ENCODE measurements at regions not wholly inside any gene's neighbourhood (a gene's known extent, or its start where the extent isn't known, plus 50 kb on each side); places are given as distances from the start of the nearest gene placed in this dataset.
"Not testable (repeated sequence)": the region's sequence is repeated elsewhere in the genome, so short reads cannot be mapped to it uniquely, and the experiment has no call there.

DNA sequence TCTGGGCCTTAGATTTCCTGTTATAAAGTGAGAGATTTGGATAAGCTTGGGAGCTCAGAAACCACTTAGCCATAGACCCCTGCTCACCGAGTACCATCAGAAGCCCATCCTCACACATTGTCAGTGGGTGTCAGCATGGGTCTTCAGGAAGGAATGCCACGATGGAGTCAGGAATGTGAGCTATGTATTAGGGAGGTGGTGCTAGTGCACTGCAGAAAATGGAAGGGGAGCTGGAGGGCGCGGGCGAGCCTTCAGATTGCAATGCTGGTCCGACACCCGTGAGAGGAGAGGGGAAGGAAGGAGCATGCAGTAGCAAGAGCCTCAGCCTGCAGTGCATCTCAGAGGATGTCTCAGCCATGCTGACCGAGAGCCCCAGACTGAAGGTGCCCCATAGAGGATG lies 294.5 kb downstream of the FOXL1 start:
- no peak for DNase-seq

DNA sequence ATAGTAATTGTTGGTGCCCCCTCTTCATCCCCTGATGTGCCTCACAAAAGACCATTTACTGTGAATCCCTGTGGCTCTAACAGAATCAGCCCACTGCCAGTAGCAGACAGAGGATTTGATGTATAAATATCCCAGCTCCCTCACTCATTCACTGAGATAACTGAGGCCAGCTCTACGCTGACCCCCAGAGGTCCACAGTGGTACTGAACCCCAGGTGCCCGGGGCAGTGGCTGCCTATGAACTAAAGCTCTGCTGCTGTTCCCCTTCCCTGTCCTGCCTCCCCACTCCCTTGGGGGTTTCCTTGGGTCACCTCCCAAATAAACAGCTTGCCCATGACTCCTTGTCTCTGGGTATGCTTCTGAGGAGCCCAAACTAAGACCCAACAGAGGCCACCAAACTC lies 295.8 kb downstream of the FOXL1 start:
- DNase-seq, result peak; percentile 25

DNA sequence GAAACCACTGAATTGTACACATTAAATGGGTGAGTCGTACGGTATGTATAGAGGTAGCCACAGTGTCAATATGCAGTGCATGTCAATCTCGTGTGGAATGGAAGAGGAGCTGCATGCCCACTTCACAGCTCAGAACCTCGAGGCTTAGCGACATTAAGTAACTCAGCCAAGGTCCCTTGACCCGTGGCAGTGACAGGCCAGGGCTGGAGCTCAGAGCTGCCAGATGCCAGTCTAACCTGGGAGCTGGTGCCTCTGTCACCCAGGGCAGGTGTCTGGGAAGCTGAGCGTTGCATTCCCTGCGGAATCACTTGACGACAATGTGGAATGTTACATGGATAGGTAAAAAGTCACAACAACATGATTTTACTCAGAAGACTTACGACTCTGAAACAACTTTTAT lies 298.1 kb downstream of the FOXL1 start:
- no peak for DNase-seq

DNA sequence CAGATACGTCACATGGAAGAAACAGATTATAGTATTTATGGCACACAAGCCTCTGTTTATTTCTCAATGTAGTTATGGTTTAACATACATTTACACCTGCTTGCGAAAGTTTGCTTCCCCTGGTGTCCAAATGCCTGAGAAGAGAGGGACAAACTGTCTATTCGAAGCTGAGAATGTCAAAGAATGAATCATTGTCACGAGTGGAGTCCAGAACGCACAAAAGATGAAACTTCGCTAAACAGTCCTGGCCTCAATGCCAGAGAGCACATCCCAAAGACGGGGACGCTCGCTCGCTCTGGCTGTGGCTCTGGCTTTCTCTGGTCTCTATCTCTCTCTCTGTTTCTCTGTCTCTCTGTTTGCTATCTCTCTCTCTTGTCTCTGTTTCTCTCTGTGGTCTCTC lies 298.8 kb downstream of the FOXL1 start:
- no peak for DNase-seq

DNA sequence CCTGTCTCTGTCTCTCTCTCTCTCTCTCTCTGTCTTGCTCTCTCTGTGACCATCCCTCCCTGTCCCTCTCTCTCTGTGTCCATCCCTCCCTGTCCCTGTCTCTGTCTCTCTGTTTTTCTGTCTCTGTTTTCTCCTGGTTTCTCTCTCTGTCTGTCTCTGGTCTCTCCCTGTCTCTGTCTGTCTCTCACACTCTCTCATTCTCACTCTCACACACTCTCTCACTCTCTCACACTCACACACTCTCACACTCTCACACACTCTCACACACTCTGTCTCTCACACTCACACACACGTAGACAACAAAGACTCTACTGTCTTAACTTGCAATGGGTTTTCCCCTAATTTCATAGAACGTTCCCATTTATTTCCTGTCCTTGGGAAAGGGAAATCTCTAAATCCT lies 299.5 kb downstream of the FOXL1 start:
- no peak for DNase-seq

DNA sequence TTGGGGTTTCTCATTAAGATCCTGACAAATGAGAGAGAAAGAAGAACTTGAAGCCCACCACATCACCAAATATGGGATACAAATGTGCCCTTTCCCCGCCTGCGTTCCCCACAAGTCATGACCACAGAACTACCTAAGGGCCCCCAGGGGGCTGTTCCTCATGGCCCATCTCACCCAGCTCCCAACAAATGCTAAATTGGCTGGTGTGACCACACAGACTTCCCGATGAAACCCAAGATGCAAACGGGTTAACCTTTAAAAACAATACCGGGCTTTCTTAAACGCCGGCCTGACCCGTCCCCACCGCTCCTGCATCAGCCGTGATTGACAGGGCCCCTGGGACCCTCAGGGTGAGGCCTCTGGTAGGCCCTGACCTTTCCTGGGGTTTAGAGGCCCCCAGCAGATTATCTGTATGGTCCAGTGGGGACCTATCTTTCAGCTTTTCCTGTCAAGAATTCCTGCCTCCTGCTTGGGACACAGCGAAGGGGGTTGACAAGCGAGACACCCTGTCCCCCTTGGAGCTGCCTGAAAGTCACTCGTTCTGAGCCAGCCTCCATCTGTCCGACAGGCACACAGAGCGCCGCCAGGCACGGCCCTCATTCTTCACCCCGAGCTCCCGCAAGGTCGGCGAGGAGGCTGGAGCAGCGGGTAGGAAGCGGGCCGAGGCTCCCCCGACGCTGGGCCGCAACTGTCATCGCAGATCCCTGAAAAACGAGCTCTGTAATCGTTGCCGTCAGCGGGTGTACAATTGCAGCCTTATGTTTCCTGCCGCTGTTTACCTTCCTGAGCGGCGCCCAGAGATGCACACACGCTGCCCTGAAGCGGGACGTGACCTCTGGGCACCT lies 300.1 kb downstream of the FOXL1 start:
- no peak for DNase-seq

DNA sequence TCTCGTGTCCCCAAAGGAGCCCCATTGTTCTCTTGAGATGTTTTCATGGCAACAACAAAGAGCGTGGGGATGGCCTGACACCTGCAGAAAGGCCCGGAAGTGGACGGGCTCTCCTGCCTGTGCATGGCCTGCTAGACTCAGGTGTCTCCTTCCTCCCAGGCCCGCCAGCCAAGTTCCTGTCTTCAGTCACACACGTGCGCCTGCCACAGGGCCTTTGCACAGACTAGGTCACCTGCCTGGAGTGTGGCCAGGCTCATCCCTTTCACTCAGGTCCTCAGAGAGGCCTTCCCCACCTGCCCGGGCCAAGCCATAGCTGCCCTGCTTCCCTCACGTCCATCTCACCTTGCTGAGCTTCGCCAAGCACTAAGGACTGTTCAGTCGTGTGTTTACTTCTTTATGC lies 300.9 kb downstream of the FOXL1 start:
- no peak for DNase-seq

DNA sequence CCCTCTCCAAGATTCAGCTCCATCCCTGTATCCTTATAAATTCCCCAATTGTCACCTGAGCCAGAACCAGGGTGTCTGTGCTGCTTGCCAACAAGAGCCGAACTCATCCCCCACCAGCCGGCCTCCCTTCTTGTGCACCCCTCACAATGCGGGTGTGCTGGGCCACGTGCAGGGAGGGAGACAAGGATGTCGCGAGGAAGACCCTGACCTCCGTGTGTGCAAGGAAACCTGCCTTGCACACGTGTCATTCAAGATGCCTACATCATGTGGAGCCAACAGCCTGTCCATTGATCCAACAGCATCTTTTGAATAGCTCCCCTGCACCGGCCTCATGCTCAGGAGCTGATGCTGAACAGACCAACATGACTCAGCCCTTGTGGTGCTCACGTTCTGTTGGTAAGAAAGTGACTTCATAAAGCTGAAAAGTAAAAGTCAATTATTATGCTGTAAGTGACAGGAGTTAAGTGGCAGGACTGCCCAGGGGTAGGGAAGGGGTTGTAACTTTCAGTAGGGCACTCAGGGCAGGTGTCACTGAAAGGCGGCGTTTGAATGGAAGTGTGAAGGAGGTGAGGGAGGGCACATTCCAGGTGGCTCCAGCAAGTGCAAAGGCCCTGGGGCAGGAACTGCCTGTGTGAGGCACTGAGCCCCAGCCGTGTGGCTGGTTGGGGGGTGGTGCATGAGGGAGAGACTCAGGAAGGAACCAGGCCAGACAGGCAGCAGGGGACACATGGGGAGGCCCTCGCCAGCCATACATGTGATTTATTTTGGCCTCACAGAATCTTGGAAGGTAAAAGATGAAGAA lies 302.2 kb downstream of the FOXL1 start:
- DNase-seq, result no peak

DNA sequence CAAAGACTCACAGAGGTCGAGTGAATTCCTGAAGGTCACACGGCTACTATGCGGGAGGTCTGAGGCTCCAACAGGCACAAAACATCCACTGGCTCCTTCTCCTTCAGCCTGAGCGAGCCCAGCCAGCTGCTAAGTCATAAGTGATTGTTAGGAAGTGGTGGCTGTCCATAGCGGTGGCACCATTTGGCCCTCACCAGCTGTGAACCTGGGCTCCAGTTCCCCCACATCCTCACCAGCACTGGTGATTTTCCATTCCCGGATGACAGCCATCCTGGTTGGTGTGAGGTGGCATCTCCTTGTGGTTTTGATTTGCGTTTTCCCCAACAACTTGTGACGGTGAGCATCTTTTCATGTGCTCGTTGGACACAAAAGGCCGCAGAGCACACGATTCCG lies 302.8 kb downstream of the FOXL1 start:
- DNase-seq, result no peak

DNA sequence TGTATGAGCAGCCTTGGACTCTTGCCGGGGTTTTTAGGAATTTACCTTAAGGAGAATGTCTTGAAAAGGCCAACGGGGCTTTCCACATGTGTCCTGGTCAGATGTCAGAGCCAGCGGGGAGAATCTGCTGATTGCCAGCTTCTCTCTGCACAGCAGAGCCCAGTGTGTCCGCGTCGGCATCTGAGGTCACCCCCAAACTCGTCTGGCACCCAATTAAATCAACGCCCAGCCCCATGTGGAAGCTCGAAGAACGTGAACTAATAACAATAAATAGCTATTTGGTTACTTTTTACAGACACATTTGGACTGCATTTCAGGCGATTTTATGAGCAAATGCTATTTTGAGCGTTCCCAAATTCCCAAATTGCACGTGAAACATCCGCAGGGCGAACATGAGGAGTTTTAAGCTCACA lies 303.5 kb downstream of the FOXL1 start:
- DNase-seq, result no peak

DNA sequence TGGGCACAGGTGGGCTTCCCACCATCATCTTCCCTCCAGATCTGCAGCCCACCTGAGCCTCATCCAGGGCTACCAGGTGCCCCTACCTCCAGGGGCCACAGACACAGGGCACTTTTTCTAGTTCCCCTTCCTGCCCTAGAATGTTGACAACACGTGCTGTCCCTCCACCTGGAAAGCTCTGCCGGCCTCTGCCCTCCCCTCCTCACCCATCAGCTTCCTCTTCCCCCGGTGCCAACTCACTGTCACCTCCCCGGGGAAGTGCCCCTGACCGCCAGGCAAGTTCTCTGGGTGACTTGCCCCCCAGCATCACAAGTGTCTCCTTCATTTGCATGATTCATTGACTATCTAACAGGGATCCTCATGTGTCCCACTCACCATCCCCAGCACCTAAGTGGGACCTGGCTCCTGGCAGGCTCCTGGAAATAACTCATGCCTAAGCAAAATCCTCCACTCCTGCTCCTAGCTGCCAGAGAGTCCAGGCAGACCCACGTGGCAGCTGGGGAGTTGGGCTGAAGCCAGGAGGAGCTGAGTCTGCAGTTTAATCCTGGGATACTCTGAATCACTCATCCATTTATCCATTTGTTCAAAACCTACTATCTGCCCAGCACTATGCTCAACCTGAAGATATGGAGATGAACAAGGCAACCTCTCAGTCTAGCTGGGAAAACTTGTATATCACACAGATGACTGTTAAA lies 304.4 kb downstream of the FOXL1 start:
- DNase-seq, result no peak

DNA sequence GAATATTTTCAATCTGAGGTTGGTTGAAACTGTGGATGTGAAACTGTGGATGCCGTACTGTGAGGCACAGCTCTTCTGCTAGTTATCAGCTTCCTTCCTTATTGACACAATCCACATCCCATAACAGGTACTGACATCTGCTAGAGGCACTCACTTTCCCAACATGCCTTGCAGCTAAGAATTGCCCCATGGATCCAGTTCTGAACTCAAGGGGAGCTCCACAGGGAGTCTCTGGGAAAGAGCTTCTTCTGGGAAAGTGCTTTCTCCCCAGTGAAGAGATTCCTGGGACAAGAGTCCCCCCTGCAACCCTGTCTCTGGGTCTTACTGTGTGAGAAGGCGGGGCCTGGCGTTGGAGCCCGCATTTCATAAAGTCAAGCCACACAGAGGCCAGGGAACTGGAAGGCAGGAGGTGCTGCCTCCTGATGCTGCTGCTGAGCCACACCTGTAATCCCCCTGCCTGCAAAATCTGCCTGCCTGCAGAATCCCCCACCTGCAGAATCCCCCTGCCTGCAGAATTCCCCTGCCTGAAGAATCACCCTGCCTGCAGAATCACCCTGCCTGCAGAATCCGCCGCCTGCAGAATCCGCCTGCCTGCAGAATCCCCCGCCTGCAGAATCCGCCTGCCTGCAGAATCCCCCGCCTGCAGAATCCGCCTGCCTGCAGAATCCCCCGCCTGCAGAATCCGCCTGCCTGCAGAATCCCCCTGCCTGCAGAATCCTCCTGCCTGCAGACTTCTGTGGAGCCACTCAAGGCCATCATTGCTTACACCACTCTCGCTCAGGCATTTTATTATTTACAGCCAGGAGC lies 305.4 kb downstream of the FOXL1 start:
- no peak for DNase-seq

DNA sequence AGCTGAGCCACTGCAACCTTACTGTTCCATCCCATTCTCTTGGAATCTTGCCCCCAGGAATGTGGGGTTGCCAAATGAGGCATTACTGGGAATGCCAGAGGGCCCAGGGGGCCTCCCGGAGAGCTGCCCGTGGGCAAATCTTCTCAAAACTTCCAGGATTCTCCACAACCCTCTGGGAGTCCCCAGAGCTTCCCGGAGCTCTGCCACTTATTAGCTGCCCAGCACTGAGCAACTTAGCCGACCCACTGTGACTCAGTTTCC lies 306.0 kb downstream of the FOXL1 start:
- no peak for DNase-seq

DNA sequence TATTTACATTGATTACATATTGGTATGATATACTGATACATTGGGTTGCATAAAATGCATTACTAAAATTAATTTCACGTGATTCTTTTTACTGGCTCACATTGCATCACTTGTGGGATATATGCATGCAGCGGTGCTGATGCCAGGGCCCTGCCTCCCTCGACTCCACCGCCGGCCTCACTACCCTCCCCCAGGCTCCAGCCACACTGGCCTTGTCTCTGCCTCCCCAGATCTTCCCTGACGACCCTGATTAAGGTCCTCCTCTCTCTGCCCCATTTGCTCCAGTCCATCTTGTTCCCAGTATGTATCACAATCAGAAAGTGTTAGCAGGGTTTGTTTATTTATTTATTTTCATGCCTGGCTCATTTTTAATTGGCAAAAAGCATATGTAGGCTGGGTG lies 306.8 kb downstream of the FOXL1 start:
- no peak for DNase-seq

DNA sequence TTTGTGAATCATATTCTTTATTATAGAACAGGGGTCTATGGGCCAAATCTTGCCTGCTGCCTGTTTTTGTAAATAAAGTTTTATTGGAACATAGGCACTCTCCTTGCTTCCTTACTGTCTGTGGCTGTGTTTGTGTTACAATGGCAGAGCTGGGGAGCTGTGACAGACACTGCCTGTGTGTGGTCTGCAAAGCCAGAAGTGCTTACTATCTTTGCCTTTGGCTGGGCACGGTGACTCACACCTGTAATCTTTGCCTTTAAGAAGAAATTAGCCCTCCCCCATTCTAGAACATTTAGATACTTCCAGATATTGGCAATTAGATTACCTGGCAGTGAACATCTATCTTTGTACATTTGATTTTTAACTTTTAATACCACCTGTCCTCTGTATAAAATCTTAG lies 308.3 kb downstream of the FOXL1 start:
- no peak for DNase-seq

DNA sequence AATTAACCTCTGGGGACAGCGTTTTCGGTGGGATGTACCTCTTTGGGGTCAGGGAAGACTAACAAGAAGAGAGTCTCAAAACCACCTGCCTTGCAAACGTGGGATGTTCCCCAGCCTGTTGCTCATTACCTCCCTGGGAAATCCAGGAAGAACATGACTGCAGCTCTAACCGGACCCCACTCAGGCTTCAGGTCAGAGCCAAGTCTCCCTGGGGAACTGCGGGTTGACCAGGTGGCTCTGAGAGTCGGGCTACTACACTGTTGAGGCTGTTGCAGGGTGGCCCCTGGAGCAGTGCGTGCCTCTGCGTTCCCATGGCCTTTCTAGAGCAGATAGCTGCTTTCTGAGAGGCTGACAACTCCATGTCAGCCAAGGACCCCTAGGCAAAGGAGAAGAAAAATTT lies 309.1 kb downstream of the FOXL1 start:
- DNase-seq, result no peak

DNA sequence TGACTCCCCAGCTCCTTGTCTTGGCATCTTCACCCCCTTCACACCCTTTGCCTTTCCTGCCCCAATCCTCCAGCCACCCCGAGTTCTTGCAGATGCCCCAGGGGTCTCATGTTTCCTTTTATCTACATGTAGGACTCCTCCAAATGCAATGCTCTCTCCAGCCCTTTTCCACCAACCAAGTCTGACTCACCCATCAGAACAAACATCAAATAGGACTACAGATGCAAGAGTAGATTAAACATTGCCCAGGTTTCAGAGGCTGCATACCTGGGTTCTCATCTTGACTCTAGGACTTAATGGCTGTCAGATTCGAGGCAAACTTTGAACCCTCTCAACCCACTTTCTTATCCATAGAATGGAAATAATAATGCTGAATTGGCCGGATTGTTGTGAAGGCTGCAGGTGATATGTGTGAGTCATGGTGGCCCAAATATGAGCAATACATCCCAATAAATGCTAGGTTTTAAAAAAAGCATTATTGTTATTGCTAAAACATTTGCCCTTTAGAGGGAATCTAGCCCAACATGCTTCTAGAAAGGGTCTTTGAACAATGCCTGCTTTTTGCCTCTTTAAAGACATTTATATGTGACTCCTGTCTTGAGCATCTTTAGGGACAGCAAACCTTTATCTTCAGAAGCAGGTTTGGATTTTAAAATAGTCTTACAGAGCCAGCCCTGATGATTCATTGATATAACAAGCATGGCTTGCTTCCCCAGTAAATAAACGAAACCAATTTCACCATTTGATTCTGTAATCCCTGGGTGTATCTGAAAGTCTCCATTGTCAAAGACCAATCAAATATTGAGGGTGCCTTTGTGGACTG lies 310.1 kb downstream of the FOXL1 start:
- DNase-seq, result no peak

DNA sequence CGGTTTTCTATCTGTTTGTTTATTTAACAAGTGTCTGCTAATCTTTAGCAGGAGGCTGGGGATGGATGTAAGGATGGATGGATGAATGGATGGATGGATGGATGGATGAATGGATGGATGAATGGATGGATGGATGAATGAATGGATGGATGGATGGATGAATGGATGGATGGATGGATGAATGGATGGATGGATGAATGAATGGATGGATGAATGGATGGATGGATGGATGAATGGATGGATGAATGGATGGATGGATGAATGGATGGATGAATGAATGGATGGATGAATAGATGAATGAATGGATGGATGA lies 310.7 kb downstream of the FOXL1 start:
- DNase-seq, result not testable (repeated sequence)

DNA sequence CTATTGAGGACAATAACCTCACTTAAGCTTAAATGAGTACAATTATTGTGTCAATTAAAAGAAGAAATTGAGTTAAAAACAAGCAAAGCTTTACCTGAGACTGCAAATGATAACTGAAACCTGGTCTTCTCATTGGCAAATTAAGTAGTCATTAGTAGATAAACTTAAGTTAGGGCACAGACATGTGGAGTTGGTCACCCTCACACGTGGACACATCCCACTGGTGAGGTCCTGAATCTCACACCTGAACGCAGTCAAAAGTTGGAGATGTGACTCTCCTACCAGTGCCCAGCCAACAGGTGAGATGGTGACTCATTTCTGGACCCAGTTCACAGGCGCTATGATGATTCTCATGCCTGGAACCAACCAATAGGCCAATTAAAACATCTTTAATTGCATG lies 311.6 kb downstream of the FOXL1 start:
- no peak for DNase-seq

DNA sequence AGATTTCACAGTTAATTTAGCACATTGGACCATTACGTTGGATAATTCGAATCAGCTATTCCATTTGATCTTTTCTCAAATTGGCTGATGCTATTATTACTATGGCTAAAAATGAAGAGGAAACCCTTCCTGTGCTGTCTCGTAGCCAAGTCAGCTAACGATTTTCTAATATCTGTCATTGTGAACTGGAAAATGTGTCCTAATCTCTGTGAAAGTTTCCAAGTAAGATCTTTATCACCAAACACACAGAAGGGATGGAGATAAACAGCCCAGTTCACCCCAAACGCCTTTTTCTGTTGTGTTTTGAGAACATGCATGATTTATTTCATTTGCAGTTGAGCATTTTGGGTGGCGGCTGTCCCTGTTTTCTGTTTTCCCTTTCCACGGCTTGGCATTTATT lies 312.8 kb downstream of the FOXL1 start:
- no peak for DNase-seq

DNA sequence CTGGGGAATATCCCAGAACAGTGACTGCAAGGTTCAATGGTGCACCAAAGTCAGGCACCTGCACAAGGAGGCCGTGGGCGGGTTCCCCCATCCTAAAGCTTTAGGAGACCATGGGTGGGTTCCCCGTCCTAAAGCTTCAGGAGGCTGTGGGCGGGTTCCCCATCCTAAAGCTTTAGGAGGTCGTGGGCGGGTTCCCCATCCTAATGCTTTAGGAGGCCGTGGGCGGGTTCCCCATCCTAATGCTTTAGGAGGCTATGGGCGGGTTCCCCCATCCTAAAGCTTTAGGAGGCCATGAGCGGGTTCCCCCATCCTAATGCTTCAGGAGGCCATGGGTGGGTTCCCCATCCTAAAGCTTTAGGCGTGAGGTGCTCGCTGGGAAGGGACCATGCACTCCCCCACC lies 313.3 kb downstream of the FOXL1 start:
- DNase-seq, result no peak

DNA sequence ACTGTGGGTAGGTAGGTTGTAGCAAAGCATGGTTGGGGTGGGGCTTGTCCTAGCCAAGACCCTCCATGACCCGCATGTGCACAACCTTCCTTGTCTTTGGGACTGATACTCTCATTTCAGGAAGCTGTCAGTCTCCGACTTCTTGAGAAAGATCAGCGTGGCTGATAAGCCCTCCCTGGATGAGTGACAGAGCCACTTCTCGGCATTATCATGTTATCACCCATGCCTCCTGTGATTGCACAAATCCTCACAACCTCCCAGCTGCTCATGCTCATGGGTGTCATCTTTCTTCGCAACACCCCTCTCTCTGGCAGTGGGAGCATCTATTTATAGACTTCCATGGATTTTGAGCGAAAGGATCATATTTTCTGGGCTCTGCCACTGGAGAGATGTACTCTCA lies 314.2 kb downstream of the FOXL1 start:
- no peak for DNase-seq

DNA sequence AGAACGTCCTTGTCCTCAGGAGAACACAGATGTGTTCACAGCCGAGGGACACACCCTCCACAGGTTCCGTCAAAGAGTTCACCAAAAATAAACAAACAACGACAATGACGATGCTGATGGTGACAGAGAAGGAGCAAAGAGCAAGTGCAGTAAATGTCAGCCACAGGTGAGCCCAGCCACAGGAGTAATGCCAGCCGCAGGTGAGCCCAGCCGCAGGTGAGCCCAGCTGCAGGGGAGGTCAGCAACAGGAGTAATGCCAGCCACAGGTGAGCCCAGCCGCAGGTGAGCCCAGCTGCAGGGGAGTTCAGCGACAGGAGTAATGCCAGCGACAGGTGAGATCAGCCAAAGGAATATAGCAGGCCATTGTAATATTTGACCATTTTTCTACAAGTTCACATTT lies 315.2 kb downstream of the FOXL1 start:
- DNase-seq, result no peak
